Epithelial cell of proximal tubule (primary cell): ENCODE measurements at regions not wholly inside any gene's neighbourhood (a gene's known extent, or its start where the extent isn't known, plus 50 kb on each side); places are given as distances from the start of the nearest gene placed in this dataset.
"Not testable (repeated sequence)": the region's sequence is repeated elsewhere in the genome, so short reads cannot be mapped to it uniquely, and the experiment has no call there.

ENCODE experiments used
- DNase-seq: peaks from one replicate; pipeline ENCODE4 v3.0.0-alpha.2; 2011; ENCODE audit warnings: low read depth
- H3K4me3 ChIP-seq: 2 replicates; pipeline ENCODE4 v1.5.1; 2011; ENCODE audit warnings: low read depth, mild to moderate bottlenecking, low read length
- CTCF ChIP-seq: conservative IDR thresholded peaks from 2 replicates; pipeline ENCODE4 v1.5.1; 2012; ENCODE audit warnings: low read depth, mild to moderate bottlenecking, low read length

DNA sequence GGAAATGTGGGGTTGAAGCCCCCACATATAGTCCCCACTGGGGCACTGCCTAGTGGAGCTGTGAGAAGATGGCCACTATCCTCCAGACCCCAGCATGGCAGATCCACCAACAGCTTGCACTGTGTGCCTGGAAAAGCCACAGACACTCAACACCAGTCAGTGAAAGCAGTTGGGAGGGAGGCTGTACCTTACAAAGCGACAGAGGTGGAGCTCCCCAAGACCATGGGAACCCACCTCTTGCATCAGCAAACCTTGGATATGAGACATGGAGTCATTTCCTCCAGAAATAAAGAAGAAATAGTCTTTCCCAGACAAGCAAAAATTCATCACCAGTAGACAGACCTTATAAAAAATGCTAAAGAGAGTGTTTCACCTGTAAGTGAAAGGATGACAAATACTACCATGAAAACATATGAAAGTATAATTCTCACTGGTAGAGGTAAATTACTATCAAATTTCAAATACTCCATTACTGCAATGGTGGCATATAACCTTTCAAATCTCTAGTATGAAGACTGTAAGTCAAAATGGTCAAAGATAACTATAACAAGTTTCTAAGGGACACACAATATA, 152.6 kb upstream of the EPHA4 start:
- TF ChIP-seq CTCF = no peak
- DNase-seq = no peak
- no peak overlapping the region for H3K4me3 ChIP-seq

DNA sequence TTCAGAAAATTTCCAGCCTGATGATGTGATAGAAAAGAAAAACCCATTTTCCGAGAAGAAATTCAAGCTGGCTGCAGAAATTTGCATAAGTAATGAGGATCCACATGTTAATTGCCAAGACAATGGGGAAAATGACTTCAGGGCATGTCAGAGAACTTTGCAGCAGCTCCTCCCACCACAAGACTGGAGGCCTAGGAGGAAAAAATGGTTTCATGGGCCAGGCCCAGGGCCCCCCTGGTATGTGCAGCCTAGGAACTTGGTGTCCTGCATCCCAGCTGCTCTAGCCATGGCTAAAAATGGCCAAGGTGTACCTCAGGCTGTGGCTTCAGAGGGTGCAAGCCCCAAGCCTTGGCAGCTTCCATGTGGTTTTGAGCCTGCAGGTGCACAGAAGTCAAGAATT, 152.0 kb upstream of the EPHA4 start:
- H3K4me3 ChIP-seq, DNase-seq: not testable (repeated sequence)

GRCh38 chr2:221716426-221717303, 144.6 kb upstream of the EPHA4 start:
- no peak for TF ChIP-seq CTCF
- H3K4me3 ChIP-seq = no peak overlapping the region
- no peak for DNase-seq

- no peak for TF ChIP-seq CTCF
- DNase-seq = no peak
- H3K4me3 ChIP-seq = no peak overlapping the region
These were observed 143.6 kb upstream of the EPHA4 start for GRCh38 chr2:221715523-221716247.

DNA sequence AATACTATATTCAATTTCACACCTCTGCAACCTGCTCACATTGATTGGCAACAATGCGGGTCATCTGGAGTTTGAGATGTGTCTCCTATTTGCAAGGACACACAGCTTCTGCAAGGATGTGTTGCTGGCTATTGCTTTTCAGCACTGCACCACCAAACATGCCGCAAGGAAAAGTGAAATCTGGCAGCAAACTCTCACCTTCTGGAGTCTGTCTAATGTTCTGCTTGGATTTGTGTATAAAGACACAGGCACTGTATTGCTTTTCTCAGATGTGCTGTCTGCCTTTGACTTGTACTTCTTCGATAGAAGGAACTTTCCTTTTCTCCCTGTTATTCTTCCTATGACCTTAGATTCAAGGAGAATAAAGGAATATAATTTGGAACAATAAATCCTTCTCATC, 138.6 kb upstream of the EPHA4 start:
- no peak overlapping the region for H3K4me3 ChIP-seq
- no peak for TF ChIP-seq CTCF
- no peak for DNase-seq

DNA sequence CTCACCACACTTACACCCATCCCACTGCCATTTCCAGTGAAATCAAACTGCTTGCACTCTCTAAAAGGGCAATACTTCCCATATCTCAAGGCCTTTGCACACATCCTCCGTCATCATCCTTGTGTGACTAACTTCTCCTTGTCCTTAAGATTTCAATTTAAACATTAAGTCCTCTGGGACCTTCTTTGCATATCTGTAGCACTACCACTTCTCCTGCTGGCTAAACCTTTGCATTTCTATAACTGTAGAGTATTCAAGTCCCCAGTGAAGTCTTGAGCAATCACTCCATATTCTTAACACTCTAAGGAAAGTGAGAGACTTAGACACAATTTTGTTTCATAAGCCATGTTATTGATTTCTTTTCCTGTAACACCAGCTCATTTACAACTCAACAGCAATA, 136.8 kb upstream of the EPHA4 start:
- no peak for TF ChIP-seq CTCF
- DNase-seq = no peak
- no peak overlapping the region for H3K4me3 ChIP-seq

- H3K4me3 ChIP-seq = no peak overlapping the region
- no peak for DNase-seq
- TF ChIP-seq CTCF = no peak
These were observed 133.2 kb upstream of the EPHA4 start for GRCh38 chr2:221705185-221705877.
